AG04449 (cell line): ENCODE measurements at regions not wholly inside any gene's neighbourhood (a gene's known extent, or its start where the extent isn't known, plus 50 kb on each side); places are given as distances from the start of the nearest gene placed in this dataset.

Experiments used
- CTCF ChIA-PET: fragments of 350-600 bp; formaldehyde crosslinking; extraction: SDS; loops from one replicate; lab custom pipeline; 2021; ENCODE audit warnings: antibody characterized with exemption; lab: Yijun Ruan, JAX
- POLR2A ChIA-PET: fragments of 400-600, 350-600 bp; formaldehyde crosslinking; extraction: SDS; loops from one replicate; lab custom pipeline; 2020; ENCODE audit warnings: antibody characterized with exemption, inconsistent platforms; lab: Yijun Ruan, JAX
- DNase-seq: peaks from one replicate; pipeline ENCODE4 v3.0.0-alpha.2; 2010; ENCODE audit warnings: low read depth, low spot score
- H3K4me3 ChIP-seq: 2 replicates; pipeline ENCODE4 v1.5.1; 2011; ENCODE audit warnings: low read depth, mild to moderate bottlenecking, control low read depth, low read length
- CTCF ChIP-seq: IDR thresholded peaks from one replicate; pipeline ENCODE4 v1.5.1; 2011; ENCODE audit warnings: mild to moderate bottlenecking, moderate library complexity, low read length, control low read depth, inconsistent platforms; ENCODE audit not compliant: insufficient read depth; ENCODE audit errors: missing control alignments

GRCh38 chr7:19206721-19207120, 61.5 kb upstream of the FERD3L start:
- no peak overlapping the region for H3K4me3 ChIP-seq
- no peak for DNase-seq
- ChIA-PET POLR2A (no interaction called here), CTCF (no interaction called here)
- TF ChIP-seq CTCF = no peak

GRCh38 chr7:19203686-19204085, 58.5 kb upstream of the FERD3L start:
- no peak for TF ChIP-seq CTCF
- no peak overlapping the region for H3K4me3 ChIP-seq
- CTCF ChIA-PET = no interaction called here
- no peak for DNase-seq
- POLR2A ChIA-PET = no interaction called here

GRCh38 chr7:19202599-19202998, 57.4 kb upstream of the FERD3L start:
- TF ChIP-seq CTCF = no peak
- H3K4me3 ChIP-seq = no peak overlapping the region
- CTCF ChIA-PET = interaction anchor here (1.0 kb wide), 1 partner anchor 289 kb away, joined by 3 read pairs; no protein-coding TSS in a partner anchor
- no peak for DNase-seq
- POLR2A ChIA-PET = no interaction called here
